Neural cell (in vitro differentiated cells): ENCODE measurements at regions not wholly inside any gene's neighbourhood (a gene's known extent, or its start where the extent isn't known, plus 50 kb on each side); places are given as distances from the start of the nearest gene placed in this dataset.

Experiments
- CTCF ChIP-seq: fragments of 450-650 bp; IDR thresholded peaks from 2 replicates; pipeline ENCODE4 v1.5.1; 2014; ENCODE audit warnings: antibody characterized with exemption, mild to moderate bottlenecking, moderate library complexity; ENCODE audit not compliant: poor library complexity, severe bottlenecking
- EZH2 ChIP-seq: fragments of 200-600, 300-800 bp; shearing (Covaris generic), sonication (generic); IDR thresholded peaks from 2 replicates; pipeline ENCODE4 v1.6.1; 2014; ENCODE audit warnings: antibody characterized with exemption, low read length, borderline replicate concordance, mild to moderate bottlenecking; ENCODE audit not compliant: insufficient read depth, poor library complexity, severe bottlenecking

- no peak for TF ChIP-seq EZH2
- no peak for TF ChIP-seq CTCF
Observed at GRCh38 chr2:19829672-19830071, 72.1 kb downstream of the TTC32 start.
